Mesodermal cell (in vitro differentiated cells): ENCODE measurements at regions not wholly inside any gene's neighbourhood (a gene's known extent, or its start where the extent isn't known, plus 50 kb on each side); places are given as distances from the start of the nearest gene placed in this dataset.

Experiments used
- H3K27ac ChIP-seq: 2 replicates; pipeline ENCODE4 v1.7.0; 2013; ENCODE audit warnings: mild to moderate bottlenecking, low read depth, low read length, moderate library complexity; ENCODE audit not compliant: severe bottlenecking
- H3K36me3 ChIP-seq: 2 replicates; pipeline ENCODE4 v1.7.1; 2013; ENCODE audit warnings: mild to moderate bottlenecking, low read length, moderate library complexity; ENCODE audit not compliant: control insufficient read depth, insufficient read depth
- H3K4me1 ChIP-seq: one replicate; pipeline ENCODE4 v1.7.1; 2013; ENCODE audit warnings: mild to moderate bottlenecking, low read length; ENCODE audit not compliant: insufficient read depth, control insufficient read depth, poor library complexity, severe bottlenecking
- H3K4me3 ChIP-seq: 2 replicates; pipeline ENCODE4 v1.7.0; 2013; ENCODE audit warnings: low read length, control low read depth, mild to moderate bottlenecking; ENCODE audit not compliant: insufficient read depth, poor library complexity, severe bottlenecking; ENCODE audit errors: extremely low read depth
- H3K9me3 ChIP-seq: 2 replicates; pipeline ENCODE4 v1.7.1; 2013; ENCODE audit warnings: mild to moderate bottlenecking, low read length, moderate library complexity; ENCODE audit not compliant: control insufficient read depth
- WGBS, 2 experiments: methylation state at CpG; one replicate each; pipeline ENCODE4 v1.1.5; 2013; ENCODE audit warnings: missing lambda C conversion rate in 2 of 2; ENCODE audit not compliant: insufficient coverage in 2 of 2; 5-methylcytosine and 5-hydroxymethylcytosine counted together

GRCh38 chr17:27244011-27244410 is 49.9 kb upstream of the WSB1 start:
- WGBS, 2 experiments = 97 to 100% methylated on average over 4 to 5 of the region's 7 CpGs
- Histone ChIP-seq H3K4me1 (no peaks in the 10 kb centered on the region), H3K36me3 (no peaks in the 10 kb centered on the region), H3K4me3 (no peak overlapping the region), H3K9me3 (no peaks in the 10 kb centered on the region), H3K27ac (no peak overlapping the region)
